DMS153 (cell line): ENCODE measurements at regions not wholly inside any gene's neighbourhood (a gene's known extent, or its start where the extent isn't known, plus 50 kb on each side); places are given as distances from the start of the nearest gene placed in this dataset.
A peak's percentile ranks its signal among the peaks of the same experiment; 100 is the strongest.
"Not testable (repeated sequence)": the region's sequence is repeated elsewhere in the genome, so short reads cannot be mapped to it uniquely, and the experiment has no call there.

Experiments
- DNase-seq: peaks from one replicate; lab custom pipeline; 2025; lab: John Stamatoyannopoulos, UW

- no peak for DNase-seq
These were observed 134.3 kb upstream of the CRHR1 start for GRCh38 chr17:45649796-45650195.

GRCh38 chr17:45650561-45650960, 133.6 kb upstream of the CRHR1 start:
- no peak for DNase-seq

GRCh38 chr17:45651145-45651709, 132.9 kb upstream of the CRHR1 start:
- no peak for DNase-seq

GRCh38 chr17:45653616-45654015, 130.5 kb upstream of the CRHR1 start:
- no peak for DNase-seq

- DNase-seq: no peak
These were observed 127.5 kb upstream of the CRHR1 start for GRCh38 chr17:45656527-45657181.

GRCh38 chr17:45660474-45660873, 123.6 kb upstream of the CRHR1 start:
- no peak for DNase-seq

GRCh38 chr17:45662432-45662831, 121.7 kb upstream of the CRHR1 start:
- no peak for DNase-seq

GRCh38 chr17:45663772-45664171, 120.3 kb upstream of the CRHR1 start:
- DNase-seq: no peak

- DNase-seq: no peak
These were observed 119.2 kb upstream of the CRHR1 start for GRCh38 chr17:45664921-45665320.

GRCh38 chr17:45666046-45666600, 118.0 kb upstream of the CRHR1 start:
- no peak for DNase-seq

GRCh38 chr17:45666641-45667040, 117.5 kb upstream of the CRHR1 start:
- no peak for DNase-seq

- DNase-seq: no peak
These were observed 116.4 kb upstream of the CRHR1 start for GRCh38 chr17:45667591-45668171.

- DNase-seq: no peak
These were observed 115.8 kb upstream of the CRHR1 start for GRCh38 chr17:45668316-45668715.

- DNase-seq: peak; percentile 97
These were observed 111.8 kb upstream of the CRHR1 start for GRCh38 chr17:45672301-45672700.

GRCh38 chr17:45672792-45673191, 111.3 kb upstream of the CRHR1 start:
- no peak for DNase-seq

- DNase-seq: not testable (repeated sequence)
These were observed 110.4 kb upstream of the CRHR1 start for GRCh38 chr17:45673759-45674158.

- no peak for DNase-seq
These were observed 109.1 kb upstream of the CRHR1 start for GRCh38 chr17:45675012-45675411.

GRCh38 chr17:45675892-45676291, 108.2 kb upstream of the CRHR1 start:
- DNase-seq: no peak

- DNase-seq: no peak
These were observed 107.4 kb upstream of the CRHR1 start for GRCh38 chr17:45676695-45677094.

- DNase-seq: no peak
These were observed 106.3 kb upstream of the CRHR1 start for GRCh38 chr17:45677770-45678169.

GRCh38 chr17:45679426-45679825, 104.7 kb upstream of the CRHR1 start:
- no peak for DNase-seq

GRCh38 chr17:45680360-45680759, 103.8 kb upstream of the CRHR1 start:
- DNase-seq: no peak

- DNase-seq: no peak
These were observed 102.4 kb upstream of the CRHR1 start for GRCh38 chr17:45681706-45682105.
